SK-N-MC (cell line): ENCODE measurements at regions not wholly inside any gene's neighbourhood (a gene's known extent, or its start where the extent isn't known, plus 50 kb on each side); places are given as distances from the start of the nearest gene placed in this dataset.

Experiments used
- EZH2 ChIP-seq: fragments of 200-600 bp; sonication (generic); IDR thresholded peaks from one replicate; pipeline ENCODE4 v1.6.1; 2017; ENCODE audit warnings: antibody characterized with exemption
- FOXP2 ChIP-seq: optimal IDR thresholded peaks from 2 replicates; pipeline ENCODE3; 2011; ENCODE audit warnings: mild to moderate bottlenecking, moderate library complexity; ENCODE audit not compliant: insufficient read depth; ENCODE audit errors: extremely low read length, control extremely low read depth
- POLR2AphosphoS5 ChIP-seq: IDR thresholded peaks from 2 replicates; pipeline ENCODE4 v1.6.1; 2012; ENCODE audit warnings: mild to moderate bottlenecking, low read depth, low read length, borderline replicate concordance

GRCh38 chr2:109712123-109712449 is 82.0 kb upstream of the RGPD5 start:
- TF ChIP-seq POLR2AphosphoS5 (no peak), EZH2 (no peak), FOXP2 (no peak)
